Right cardiac atrium (tissue), 5 donors: ENCODE measurements at regions not wholly inside any gene's neighbourhood (a gene's known extent, or its start where the extent isn't known, plus 50 kb on each side); places are given as distances from the start of the nearest gene placed in this dataset.

Source experiments
- ATAC-seq, 2 donors: fragments of 200-7000 bp; cut with Tn5 transposase; one replicate each; pipeline versions ENCODE4 v1.8.0 to v1.9.1; 2020; ENCODE audit warnings: moderate library complexity in 2 of 2, mild to moderate bottlenecking in 1 of 2
- DNase-seq, 3 donors: peaks; one replicate each; pipeline ENCODE4 v3.0.0-alpha.2; 2020
- H3K27ac ChIP-seq: one replicate; pipeline ENCODE4 v1.5.1; 2013; ENCODE audit warnings: mild to moderate bottlenecking, low read length, control low read depth, moderate library complexity
- H3K27me3 ChIP-seq: one replicate; pipeline ENCODE4 v1.6.1; 2013; ENCODE audit not compliant: control insufficient read depth, insufficient read depth
- H3K4me1 ChIP-seq: one replicate; pipeline ENCODE4 v1.6.1; 2013; ENCODE audit warnings: low read length; ENCODE audit not compliant: control insufficient read depth, insufficient read depth
- H3K4me3 ChIP-seq: one replicate; pipeline ENCODE4 v1.5.1; 2013; ENCODE audit warnings: low read length, control low read depth
- H3K9me3 ChIP-seq: one replicate; pipeline ENCODE4 v1.6.1; 2013; ENCODE audit warnings: low read length; ENCODE audit not compliant: control insufficient read depth
- WGBS: extraction: QIAGEN DNeasy Blood & Tissue Kit; methylation state at CpG from one replicate; pipeline ENCODE4 v1.1.7; 2013; 5-methylcytosine and 5-hydroxymethylcytosine counted together
- intact Hi-C, 4 donors: fragments of 100-400 bp; cut with DNase I; formaldehyde crosslinking; loops; one replicate each; pipeline versions ENCODE4 v1.11.0 to v1.14.0; 2022 to 2023
- donor health status: healthy with polysubstance abuse.
- donor health status: DM: no; HTN: yes; CAD: no.
- donor health status: DM: no; HTN: no; CAD: no.
- donor health status: DM: no; HTN: yes; CAD: no; lungs with severe emphysema.
- donor health status: DM: yes; HTN: yes; CAD: no.

DNA sequence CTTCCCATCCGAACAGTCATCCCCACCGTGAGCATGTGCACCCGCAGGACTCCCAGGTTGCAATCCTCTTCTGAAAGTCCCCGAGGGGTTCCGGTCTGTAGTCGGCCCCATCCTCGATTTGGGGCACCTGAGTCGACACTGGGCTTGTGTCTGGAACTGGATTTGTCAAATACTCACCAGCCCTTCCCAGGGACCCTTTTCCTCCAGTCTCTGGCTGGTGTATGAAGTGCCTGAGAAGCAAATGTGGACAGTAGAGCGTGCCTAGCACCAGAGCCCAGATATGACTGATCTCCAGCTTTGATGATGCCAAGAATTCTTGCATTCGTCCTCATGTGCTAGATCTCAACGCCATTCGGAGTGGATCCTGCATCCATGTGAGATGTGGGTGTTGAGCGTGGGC lies 132.5 kb upstream of the ADARB2 start:
- no peak for DNase-seq
- Histone ChIP-seq H3K27me3 (no peaks in the 10 kb centered on the region), H3K4me1 (no peaks in the 10 kb centered on the region), H3K4me3 (no peak overlapping the region), H3K9me3 (no peaks in the 10 kb centered on the region), H3K27ac (no peak overlapping the region)
- intact Hi-C loops = no loop called here
- no peak for ATAC-seq
- 80% methylated on average over 13 of the region's 13 CpGs for WGBS

DNA sequence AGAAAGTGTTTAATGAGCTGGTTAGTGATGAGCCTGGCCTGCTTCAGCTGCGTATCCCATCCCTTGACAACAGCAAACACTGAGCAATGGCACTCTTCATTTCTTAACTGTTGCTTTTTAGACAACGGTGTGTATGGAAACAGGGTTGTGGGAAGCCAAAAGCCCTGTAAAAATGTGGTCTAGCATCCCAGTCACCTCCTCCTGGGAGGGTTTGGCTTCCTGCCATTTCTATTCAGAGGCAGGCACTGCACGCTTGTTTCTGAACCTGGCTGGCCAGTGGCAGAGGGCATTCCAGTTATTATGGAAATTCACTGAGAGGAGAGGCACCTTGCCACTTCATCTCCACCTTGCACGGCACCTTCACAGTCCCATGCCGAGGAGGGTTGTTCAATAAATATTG lies 123.0 kb upstream of the ADARB2 start:
- WGBS = 66% methylated on average over 5 of the region's 5 CpGs

DNA sequence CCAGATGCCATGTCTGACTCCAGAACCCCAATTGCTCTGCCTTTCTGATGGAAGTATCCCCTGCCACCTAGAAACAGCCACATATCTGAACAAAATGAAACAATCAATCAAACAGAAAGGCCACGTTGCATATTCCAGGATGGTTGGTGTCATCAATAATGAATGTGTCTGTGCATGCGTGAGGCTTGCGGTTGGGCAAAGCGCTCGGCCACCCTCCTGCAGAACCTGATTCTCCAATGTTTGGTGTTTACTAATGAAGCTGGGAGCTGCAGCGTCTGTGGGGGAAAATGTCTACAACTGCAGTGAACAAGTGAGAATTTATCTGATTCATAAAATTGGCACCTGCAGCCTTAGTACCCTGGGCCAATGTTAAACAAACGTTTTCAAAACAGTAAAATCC lies 121.2 kb upstream of the ADARB2 start:
- Histone ChIP-seq H3K4me1 (no peaks in the 10 kb centered on the region), H3K27ac (no peak overlapping the region), H3K9me3 (no peaks in the 10 kb centered on the region), H3K4me3 (no peak overlapping the region), H3K27me3 (no peaks in the 10 kb centered on the region)
- 68% methylated on average over 7 of the region's 7 CpGs for WGBS
- no peak for DNase-seq
- ATAC-seq = no peak
- intact Hi-C loops = no loop called here

More for the DNA sequence above, 123.0 kb upstream of the ADARB2 start:
- no peaks in the 10 kb centered on the region for H3K27me3 ChIP-seq
- no peaks in the 10 kb centered on the region for H3K4me1 ChIP-seq
- peaks cover 2% of the 10 kb centered on the region for H3K9me3 ChIP-seq
- H3K4me3 ChIP-seq = no peak overlapping the region
- DNase-seq (no peak), ATAC-seq (no peak)
- intact Hi-C loops = no loop called here
- H3K27ac ChIP-seq = no peak overlapping the region

DNA sequence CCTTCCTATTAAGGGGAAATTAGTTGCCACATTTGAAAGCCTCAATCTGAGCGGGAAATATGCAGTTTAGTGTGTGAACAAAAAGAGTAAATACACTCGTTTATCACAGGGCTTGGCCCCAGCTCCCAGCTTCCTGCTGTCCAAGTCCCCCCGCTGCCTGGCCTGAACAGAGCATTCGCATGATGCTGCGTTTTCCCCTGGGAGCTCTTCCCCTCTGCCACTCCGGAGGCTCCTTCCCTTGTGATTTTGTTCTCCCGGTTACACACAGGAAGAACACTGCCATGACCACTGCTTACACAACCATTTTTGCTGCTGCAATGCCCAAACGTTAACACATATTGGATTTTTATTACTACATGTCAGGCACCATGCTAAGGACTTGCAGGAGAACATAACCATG lies 120.7 kb upstream of the ADARB2 start:
- ATAC-seq (no peak), DNase-seq (no peak)
- H3K4me3 ChIP-seq = no peak overlapping the region
- H3K27ac ChIP-seq = no peak overlapping the region
- intact Hi-C loops = no loop called here
- H3K9me3 ChIP-seq = no peaks in the 10 kb centered on the region
- no peaks in the 10 kb centered on the region for H3K4me1 ChIP-seq
- H3K27me3 ChIP-seq = no peaks in the 10 kb centered on the region
- 42% methylated on average over 8 of the region's 8 CpGs for WGBS

DNA sequence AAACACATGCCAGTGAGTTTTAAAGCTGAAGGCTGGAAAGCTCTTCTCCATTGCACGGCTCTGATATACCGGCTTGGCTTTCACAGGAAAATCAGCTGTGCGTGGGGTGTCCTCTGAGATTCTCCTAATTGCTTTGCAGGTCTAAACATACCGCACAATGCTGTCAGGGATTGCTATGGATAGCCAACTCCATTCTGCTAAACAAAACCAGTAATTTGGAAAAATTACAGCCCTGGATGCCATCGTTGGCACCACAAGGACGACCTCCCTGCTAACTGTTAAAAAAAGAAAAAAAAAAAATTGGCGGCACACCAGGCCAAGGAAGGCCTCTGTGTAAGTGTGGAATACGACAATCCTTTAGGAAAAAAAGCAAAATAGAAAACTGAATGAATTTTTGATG lies 118.6 kb upstream of the ADARB2 start:
- WGBS = 70% methylated on average over 8 of the region's 8 CpGs

DNA sequence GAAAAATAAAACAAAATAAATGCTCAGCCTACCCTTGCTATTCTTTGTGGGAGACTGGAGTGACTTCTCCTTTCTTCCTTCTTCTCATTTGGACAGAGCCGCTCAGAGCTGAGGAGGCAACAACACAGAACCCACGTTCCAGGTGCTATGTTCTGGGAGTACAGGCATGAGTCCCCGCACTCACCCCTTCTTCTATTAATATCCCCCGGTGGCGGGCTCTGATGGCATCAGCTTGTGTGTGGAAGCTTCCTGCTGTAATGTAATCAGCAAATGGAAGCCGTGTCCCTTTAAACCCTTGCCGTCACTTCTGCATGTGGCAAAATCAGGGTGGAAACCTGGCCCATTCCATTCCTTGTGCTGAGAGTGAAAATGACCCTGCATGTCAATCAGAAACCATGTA lies 116.9 kb upstream of the ADARB2 start:
- DNase-seq (no peak), ATAC-seq (no peak)
- no peaks in the 10 kb centered on the region for H3K9me3 ChIP-seq
- intact Hi-C loops = no loop called here
- no peak overlapping the region for H3K27ac ChIP-seq
- H3K27me3 ChIP-seq = no peaks in the 10 kb centered on the region
- WGBS = 75% methylated on average over 7 of the region's 7 CpGs
- H3K4me1 ChIP-seq = no peaks in the 10 kb centered on the region
- H3K4me3 ChIP-seq = no peak overlapping the region

More for the DNA sequence above, 118.6 kb upstream of the ADARB2 start:
- H3K4me1 ChIP-seq = no peaks in the 10 kb centered on the region
- ATAC-seq (no peak), DNase-seq (no peak)
- no peaks in the 10 kb centered on the region for H3K27me3 ChIP-seq
- H3K9me3 ChIP-seq = no peaks in the 10 kb centered on the region
- no peak overlapping the region for H3K27ac ChIP-seq
- H3K4me3 ChIP-seq = no peak overlapping the region
- intact Hi-C loops = no loop called here

DNA sequence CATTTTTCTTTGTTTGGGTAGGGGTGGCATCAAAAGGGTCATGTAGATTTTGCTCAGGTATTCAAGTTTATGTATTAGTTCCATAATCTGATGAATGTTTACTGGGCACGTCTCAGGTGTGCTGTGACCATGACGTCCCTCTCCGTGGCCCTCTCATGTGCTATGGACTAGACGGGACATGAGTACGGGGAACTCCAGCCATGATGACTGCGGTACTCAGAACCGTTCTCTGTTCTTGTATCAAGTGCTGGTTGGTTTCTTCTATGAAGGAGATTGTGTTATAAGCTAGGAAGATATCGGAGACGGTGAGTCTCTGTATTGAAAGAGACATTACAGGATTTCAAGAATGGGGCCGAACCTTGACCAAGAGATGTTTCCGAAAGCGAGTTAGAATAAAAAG lies 116.5 kb upstream of the ADARB2 start:
- Histone ChIP-seq H3K4me3 (no peak overlapping the region), H3K4me1 (no peaks in the 10 kb centered on the region), H3K27ac (no peak overlapping the region), H3K9me3 (no peaks in the 10 kb centered on the region), H3K27me3 (no peaks in the 10 kb centered on the region)
- intact Hi-C loops = no loop called here
- DNase-seq (no peak), ATAC-seq (no peak)
- WGBS = 92% methylated on average over 12 of the region's 12 CpGs

DNA sequence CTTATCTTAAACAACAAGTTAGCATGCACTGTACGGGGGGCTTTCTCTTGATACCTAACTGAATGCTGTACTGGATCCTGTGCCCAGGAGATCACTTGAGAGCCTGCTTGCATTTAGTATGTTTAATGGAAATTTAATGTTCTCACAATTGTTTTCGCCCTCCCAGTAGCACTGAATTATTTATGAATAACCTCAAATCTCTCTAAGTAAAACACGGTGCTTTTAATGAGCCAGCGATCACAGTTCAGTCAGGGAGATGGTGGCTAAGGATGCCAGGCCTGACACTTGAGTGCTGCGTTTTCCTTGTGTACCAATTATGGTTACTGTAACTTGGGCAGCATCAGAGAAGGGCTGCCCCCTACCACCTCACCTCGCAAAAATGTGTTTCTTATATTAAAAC lies 115.5 kb upstream of the ADARB2 start:
- 88% methylated on average over 6 of the region's 6 CpGs for WGBS
- Histone ChIP-seq H3K4me3 (no peak overlapping the region), H3K27ac (no peak overlapping the region), H3K27me3 (no peaks in the 10 kb centered on the region), H3K9me3 (no peaks in the 10 kb centered on the region), H3K4me1 (no peaks in the 10 kb centered on the region)
- intact Hi-C loops = no loop called here
- ATAC-seq = no peak
- no peak for DNase-seq

DNA sequence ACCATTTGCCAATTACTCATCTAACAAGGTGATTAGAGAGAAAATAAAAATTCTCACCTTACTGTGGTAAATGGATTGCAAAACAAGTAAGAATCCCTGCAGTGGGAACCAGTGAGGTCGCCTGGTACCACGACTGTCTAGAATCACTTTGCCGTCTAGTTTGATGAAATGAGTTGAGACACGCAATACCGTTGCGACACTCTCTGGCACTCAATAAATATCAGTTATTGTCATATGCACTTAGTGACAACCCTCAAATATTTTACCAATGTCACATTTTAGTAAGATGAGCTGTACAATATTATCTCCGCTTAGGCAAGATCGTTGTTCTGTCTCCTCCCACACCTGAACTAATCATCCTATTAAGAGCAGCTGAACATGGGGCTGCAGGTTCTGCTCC lies 114.4 kb upstream of the ADARB2 start:
- intact Hi-C loops = no loop called here
- Histone ChIP-seq H3K27me3 (no peaks in the 10 kb centered on the region), H3K9me3 (no peaks in the 10 kb centered on the region), H3K27ac (no peak overlapping the region), H3K4me1 (no peaks in the 10 kb centered on the region), H3K4me3 (no peak overlapping the region)
- DNase-seq (no peak), ATAC-seq (no peak)
- 89% methylated on average over 8 of the region's 8 CpGs for WGBS

DNA sequence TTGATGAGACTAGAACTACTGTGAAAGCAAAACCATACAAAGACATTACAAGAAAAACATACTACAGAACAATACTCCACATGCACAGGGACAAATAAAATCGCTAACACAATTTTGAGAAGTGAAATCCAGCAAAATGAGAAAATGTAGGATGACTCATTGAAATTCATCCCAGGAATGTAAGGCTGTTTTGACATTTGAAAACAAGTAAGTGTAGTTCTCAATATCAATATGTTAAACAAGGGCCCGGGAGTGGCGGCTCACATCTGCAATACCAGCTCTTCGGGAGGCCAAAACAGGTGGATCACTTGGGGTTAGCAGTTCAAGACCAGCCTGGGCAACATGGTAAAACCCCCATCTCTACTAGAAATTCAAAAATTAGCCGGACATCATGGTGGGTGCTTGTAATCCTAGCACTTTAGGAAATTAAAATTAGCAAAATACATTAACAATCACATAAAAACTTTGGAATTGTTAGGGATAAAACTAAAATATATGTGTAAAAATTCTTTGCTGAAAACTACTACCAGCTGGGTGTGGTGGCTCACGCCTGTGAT lies 113.7 kb upstream of the ADARB2 start:
- H3K27me3 ChIP-seq = no peaks in the 10 kb centered on the region
- H3K4me3 ChIP-seq = no peak overlapping the region
- no peak overlapping the region for H3K27ac ChIP-seq
- intact Hi-C loops = no loop called here
- no peaks in the 10 kb centered on the region for H3K4me1 ChIP-seq
- WGBS = 74% methylated on average over 6 of the region's 6 CpGs
- no peak for ATAC-seq
- no peaks in the 10 kb centered on the region for H3K9me3 ChIP-seq
- no peak for DNase-seq

DNA sequence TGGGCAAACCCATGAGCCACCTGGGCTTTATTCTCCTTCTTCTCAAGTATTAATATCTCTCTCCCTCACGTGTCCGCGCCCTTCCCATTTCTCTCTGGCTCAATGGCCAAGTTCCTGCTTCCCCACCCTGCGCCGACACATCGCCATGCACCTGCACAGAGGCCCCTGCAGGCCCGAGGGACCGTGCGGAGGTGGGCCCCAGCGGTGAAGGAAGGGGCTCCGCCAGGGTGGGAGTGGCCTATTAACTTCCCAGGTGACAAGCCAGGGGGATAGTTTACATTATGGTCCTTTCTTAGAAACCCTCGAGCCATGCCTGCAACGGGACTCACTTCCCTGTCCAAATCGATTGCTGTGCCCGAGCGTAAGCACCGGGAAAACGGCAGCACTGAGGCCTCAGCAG lies 110.0 kb upstream of the ADARB2 start:
- intact Hi-C loops = no loop called here

DNA sequence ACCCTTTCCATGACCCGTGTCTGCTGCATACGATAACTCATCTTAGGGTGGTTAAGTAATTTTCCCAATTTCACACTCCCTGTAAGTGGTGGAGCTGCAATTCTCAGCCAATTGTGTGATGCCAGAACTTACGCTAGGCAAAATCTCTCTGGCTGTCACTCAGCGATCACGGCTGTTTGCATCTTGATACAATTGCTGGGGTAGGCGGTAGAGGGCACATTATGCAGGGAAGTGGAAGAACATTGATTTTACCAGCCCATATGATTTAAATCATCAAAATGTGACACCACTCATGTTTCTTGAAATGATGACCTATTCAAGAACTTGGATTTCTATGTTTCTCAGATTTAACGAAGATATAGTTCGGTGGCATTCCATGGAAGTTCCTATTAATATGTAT lies 108.7 kb upstream of the ADARB2 start:
- DNase-seq (no peak), ATAC-seq (no peak)
- H3K4me1 ChIP-seq = no peaks in the 10 kb centered on the region
- H3K9me3 ChIP-seq = no peaks in the 10 kb centered on the region
- no peak overlapping the region for H3K27ac ChIP-seq
- 88% methylated on average over 8 of the region's 8 CpGs for WGBS
- H3K27me3 ChIP-seq = no peaks in the 10 kb centered on the region
- no peak overlapping the region for H3K4me3 ChIP-seq
- intact Hi-C loops = no loop called here

More for the DNA sequence above, 110.0 kb upstream of the ADARB2 start:
- Histone ChIP-seq H3K4me3 (no peak overlapping the region), H3K9me3 (no peaks in the 10 kb centered on the region), H3K27ac (no peak overlapping the region), H3K27me3 (no peaks in the 10 kb centered on the region), H3K4me1 (no peaks in the 10 kb centered on the region)
- DNase-seq = no peak
- 87% methylated on average over 18 of the region's 18 CpGs for WGBS
- no peak for ATAC-seq
